ACHN (cell line): ENCODE measurements at regions not wholly inside any gene's neighbourhood (a gene's known extent, or its start where the extent isn't known, plus 50 kb on each side); places are given as distances from the start of the nearest gene placed in this dataset.

Source experiments
- DNase-seq: peaks from one replicate; pipeline ENCODE4 v3.0.0-alpha.2; 2015
- in situ Hi-C: cut with HindIII; loops from 2 replicates; pipeline ENCODE4 v1.10.0; 2017; ENCODE audit warnings: low sequenced_read_pairs, low pct_ligation_motif_present, low pct_unique_long_range_greater_than_20kb

DNA sequence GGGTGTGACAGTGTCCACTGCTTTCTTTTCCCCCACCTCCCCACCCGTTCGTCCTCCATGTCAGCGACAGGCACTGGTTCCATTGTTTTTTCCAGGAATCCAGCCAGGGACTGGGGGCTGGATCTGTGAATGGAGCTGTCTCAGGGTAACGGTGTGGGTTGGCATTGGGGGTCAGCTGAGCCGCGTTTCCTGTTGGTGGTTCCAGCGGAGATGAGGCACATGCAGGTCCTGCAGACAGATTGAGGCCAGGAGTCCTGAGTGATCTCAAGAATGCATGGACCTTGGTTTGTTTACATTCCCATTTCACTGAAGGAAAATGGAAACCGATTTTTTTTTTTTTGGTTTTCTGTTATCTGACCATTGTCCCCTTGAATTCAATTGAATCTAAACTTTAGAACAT, 303.9 kb downstream of the FGF9 start:
- no peak for DNase-seq
- in situ Hi-C loops: no loop called here

DNA sequence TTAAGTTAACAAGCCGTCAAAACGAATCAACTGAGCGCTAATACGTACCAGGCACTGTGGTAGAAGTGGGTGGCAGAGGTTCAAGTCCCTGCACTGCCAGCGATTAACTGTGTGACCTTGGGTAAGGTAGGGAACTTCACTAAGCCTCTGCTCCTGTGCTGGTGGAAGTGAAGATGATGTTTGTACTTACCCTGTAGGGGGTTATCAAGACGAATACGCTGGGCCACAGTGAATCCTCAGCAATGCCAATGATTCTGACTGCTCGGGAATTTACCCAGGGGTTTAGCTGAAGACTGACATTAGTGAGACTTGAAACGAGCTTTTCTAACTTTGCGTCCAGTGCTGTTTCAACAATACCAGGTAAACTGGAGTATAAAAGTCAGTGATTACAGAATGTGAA, 305.3 kb downstream of the FGF9 start:
- in situ Hi-C loops: no loop called here
- DNase-seq: no peak

DNA sequence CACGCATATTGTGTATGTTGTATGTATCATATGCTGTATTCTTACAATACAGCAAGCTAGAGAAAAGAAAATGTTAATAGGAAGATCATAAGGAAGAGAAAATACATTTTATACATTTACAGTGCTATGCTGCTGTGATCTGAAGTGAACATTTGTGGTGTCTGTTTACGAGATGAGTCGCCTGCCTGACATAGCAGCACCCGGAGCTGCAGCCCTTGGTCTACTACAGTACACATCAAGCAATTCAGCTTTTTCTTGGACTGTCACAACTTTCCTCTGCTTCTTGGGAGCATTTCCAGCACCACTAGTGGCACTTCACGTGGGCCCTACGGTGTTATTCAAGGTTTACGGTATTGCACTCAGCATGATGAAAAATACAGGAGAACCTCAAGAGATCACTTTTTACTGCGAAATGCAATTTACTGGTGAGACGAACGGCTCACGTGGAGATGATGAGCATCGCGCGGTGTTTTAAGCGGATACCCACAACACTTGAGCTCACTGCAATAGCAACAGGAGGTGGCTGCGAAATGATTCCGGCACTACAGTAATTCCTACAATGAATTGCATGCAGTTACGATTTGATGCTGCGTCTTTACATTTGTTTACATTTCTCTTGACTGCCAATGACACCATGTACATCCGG, 308.4 kb downstream of the FGF9 start:
- DNase-seq: no peak
- in situ Hi-C loops: no loop called here

DNA sequence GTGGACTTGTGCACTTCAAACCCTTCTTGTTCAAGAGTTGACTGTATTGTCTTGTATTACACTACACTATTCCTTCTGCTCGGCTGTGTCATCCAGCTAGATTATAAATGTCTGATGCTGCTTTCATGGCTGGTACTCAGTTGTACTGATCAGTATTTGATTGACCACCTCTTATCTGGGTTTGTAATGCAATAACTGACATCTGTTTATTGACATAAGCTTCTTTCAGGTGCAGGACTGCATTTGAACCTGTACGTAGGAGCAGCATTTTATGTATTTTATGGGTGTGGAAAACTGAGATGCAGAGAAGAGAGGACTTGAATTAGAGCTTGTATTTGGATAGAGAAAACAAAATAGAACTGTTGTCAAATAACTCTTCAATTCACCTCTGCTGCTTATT, 309.2 kb downstream of the FGF9 start:
- no peak for DNase-seq
- in situ Hi-C loops: no loop called here

DNA sequence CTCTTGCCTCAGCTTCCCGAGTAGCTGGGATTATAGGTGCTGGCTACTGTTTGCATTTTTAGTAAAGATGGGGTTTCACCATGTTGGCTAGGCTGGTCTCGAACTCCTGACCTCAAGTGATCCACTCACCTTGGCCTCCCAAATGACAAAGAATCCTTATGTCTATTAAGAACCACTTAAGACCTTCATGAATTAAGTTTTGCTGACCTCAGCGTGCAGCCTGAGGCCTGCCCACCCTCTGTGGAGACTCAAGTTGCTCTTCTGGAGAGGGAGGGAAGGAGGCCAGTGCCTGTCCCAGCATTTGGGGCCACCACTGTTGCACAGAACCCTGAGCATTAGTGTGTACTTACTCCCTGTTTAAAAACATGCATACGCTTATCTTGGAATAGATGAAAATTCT, 313.3 kb downstream of the FGF9 start:
- no peak for DNase-seq
- in situ Hi-C loops: no loop called here

DNA sequence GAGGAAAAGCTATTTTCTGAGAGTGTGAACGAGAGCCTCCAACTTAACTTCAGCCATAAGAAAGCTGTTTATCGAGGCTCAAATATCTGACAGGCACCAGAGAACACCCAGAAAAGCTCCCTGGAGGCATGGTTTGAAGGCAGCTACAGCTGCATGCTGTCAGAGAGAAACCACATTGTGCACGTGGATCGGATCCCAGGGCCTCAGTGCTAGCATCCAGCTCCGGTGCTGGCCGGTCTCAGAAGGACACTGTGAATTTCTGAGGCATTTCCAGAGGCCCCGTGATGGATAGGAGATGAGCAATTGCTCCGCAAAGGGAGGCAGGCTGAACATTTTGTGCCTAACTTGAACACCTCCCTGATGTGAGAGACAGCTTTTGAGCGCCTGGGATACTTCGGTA, 315.7 kb downstream of the FGF9 start:
- in situ Hi-C loops: no loop called here
- DNase-seq: no peak

DNA sequence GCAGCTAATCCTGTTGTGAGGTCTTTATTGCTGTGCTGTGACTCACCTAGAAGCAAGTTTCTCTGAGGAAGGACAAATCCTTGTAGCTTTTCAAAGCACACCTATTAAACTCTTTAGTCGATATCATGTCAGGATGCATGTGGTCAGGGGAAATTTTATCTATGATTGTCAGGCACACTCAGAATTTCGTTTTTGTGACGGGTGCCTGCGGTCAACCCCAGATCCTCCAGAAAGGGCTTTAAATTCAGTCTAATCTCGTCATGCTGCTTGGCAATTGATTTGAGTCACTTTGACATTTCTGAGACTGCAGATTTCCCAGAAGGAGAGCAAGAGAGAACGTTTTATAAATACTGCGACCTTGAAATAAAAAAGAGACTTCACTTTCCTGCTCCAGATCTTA, 316.9 kb downstream of the FGF9 start:
- in situ Hi-C loops: no loop called here
- no peak for DNase-seq

DNA sequence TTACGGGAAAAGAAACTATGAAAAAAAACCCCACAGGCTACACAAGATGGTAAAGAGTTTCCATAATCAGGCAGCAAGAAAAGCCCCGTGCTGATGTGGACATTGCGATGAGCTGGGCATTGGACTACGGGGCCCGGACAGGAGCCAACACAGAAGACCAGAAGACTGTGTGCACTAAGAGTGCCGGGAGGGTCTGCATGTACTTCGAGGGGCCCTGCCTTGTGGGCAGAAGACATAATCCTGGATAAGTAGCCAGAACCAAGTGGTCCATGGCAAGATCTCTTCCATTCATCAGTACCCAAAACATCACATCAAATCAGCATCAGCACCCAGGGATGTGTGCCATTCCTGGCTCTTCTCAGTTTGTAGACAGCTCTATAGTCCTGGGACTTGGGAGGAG, 317.8 kb downstream of the FGF9 start:
- DNase-seq: no peak
- in situ Hi-C loops: no loop called here

DNA sequence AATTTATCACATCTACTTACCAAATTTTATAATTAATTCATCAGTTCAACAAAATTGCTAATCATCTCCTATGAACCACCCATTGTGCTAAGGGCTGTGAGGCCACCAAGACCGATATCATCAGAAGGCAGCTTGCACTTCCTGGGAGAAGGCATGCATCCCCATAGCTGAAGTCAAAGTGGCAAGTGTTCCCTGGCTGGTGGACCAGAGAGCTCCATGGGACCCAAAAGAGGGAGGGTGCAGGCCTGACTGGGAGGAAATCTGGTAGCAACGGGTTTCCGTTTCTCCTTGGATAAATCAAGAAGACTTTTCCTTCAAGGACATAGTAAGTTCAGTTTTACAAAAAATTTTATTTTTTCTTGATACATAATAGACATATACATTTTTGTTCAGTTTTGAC, 325.2 kb downstream of the FGF9 start:
- no peak for DNase-seq
- in situ Hi-C loops: no loop called here

DNA sequence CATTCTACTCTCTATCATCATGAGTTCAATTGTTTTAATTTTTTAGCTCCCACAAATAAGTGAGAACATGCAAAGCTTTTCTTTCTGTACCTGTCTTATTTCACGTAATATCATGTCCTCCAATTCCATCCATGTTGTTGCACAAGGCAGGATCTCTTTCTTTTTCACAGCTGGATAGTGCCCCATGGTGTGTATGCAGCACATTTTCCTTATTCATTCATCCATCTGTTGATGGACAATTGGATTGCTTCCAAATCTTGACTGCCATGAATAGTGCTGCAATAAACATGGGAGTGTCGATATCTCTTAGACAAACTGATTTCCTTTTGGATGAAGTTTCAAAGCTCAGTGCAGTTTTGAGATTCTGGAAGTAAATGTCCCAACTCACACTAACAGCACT, 326.9 kb downstream of the FGF9 start:
- in situ Hi-C loops: no loop called here
- no peak for DNase-seq

DNA sequence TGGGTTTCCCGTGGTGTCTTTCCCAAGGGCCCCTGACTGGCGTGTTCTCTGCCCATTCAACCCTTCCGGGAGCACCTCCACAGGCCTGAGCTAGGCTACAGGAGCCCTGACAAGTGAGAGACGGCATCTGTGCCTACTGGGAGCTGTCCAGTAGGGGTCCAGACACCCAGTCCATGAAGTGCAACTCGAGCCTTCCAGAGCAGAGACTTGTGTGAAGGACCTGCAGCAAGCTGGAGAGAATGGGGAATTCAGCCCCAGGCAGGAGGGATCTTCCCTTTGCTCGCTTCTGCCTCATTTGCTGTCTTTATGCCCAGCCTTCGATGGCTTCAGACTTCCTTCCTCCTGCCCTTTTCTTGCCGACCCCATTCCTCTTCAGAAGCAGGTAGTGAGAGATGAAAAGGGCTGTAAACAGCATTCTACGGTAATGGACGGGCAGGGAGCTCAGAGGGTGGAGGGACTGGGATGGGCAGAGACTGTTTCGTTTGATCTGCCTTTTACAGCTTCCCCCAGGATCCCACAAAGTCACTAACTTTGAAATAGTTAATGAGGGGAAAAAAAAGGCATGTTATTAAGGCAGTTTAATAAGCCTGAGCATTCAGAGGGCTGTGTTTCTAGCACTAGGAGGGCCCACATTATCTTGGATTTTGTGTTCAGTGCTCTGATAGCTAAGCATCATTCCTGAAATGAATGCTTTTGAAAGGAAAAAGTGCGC, 327.6 kb downstream of the FGF9 start:
- DNase-seq: no peak
- in situ Hi-C loops: no loop called here

DNA sequence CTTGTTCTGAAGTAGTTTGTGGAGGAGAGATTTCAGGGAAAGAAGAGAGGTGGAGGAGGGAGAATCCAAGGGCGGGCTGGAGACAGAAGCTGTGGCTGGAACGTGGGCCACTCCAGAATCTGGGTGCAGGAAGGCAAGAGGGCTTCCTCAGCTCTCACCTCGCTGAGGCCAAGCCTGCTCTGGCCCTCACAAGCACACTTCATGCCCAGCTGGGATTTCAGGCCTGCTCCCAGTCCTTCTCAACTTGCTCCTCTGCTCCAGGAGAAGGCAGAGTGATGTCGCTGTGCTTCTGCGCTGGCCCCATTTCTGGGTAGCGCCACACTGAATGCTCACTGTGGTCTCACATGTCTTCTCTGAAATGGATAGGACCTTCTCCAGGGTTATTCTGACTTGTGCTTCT, 328.8 kb downstream of the FGF9 start:
- DNase-seq: no peak
- in situ Hi-C loops: no loop called here

DNA sequence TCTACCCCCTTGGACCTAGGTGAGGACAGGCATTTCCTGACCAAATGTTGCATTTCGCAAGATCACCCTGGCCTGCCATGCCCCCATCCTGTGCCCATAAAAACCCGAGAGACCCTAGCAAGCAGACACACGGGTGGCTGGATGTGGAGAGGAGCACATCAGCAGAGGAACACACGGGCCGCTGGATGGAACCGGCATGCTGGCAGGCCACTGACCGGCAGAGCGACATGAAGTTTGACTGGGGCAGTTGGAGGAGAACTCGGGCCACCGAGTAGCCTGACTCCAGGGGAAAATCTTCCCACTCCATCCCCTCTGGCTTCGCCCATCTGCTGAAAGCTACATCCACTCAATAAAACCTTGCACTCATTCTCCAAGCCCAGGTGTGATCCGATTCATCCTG, 329.3 kb downstream of the FGF9 start:
- DNase-seq: no peak

DNA sequence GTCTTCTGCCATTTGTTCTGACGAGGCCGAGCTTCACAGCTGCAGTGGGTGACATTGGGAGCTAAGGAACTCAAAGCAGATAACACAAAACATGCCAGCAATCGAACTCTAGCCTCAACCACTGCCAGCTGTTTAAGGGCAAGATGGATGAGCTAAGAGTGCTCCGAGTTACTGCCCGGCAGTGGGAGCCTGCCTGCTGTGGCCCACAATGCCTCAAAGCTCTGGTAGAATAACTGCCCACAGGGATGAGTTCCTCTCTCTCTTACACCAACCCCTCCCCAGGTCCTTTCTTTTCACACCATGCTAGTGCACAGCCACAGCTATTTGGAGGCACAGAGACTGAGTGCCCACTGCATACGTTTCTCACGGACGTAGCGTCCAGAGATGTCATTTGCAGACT, 330.5 kb downstream of the FGF9 start:
- in situ Hi-C loops: no loop called here
- no peak for DNase-seq

More for the DNA sequence above, 329.3 kb downstream of the FGF9 start:
- in situ Hi-C loops: no loop called here

DNA sequence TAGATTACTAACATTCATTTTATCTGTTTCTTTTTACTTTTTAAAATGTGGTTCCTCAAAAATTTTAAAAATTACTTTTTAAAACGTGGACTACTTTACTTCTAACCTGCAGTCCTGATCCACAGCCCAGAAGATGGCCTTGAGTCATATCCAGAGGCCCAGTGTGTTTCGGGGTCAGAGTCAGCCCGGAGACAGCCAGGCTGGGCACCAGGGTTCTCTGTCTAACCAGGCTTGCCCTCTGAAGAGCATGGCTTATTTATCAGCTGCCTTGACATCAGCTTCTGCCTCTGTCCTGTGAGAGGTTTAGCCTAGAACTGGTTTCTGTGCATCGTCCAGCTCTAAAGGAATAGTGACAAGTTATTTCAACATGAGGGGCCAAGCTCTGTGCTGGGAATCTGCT, 332.0 kb downstream of the FGF9 start:
- DNase-seq: no peak
- in situ Hi-C loops: no loop called here

DNA sequence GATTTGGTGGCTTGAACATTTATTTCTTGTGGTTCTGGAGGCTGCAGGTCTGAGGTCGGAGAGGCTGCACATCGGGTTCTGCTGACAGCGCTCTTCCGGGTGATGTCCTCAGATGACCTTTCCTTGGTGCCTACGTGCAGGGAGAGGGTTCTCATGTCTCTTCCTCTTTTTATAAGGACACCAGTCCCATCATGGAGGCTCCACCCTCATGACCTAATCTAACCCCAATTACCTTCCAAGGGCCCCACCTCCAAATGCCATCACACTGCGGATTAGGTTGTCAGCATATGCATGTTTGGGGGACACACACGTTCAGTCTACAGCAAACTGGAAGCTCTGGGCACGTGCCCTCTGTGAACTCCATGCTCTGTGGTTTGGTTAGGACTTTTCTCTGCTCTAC, 338.6 kb downstream of the FGF9 start:
- in situ Hi-C loops: no loop called here
- no peak for DNase-seq

DNA sequence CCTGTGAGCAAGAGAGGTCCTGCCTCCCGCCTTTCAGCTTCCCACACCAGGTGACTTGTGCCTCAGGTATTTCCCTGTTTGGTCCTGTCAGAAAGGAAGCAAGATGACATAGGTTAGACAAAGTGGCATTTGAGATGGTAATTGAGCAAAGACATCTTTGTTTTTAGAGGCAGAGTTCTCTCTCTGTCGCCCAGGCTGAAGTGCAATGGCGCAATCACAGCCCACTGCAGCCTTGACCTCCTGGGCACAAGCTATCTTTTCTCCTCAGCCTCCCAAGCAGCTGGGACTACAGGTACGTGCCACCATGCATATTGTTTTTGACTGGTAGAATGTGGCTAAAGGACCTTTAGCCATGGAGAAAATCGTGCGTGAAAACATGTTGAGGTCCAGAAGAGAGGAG, 339.1 kb downstream of the FGF9 start:
- no peak for DNase-seq
- in situ Hi-C loops: no loop called here

DNA sequence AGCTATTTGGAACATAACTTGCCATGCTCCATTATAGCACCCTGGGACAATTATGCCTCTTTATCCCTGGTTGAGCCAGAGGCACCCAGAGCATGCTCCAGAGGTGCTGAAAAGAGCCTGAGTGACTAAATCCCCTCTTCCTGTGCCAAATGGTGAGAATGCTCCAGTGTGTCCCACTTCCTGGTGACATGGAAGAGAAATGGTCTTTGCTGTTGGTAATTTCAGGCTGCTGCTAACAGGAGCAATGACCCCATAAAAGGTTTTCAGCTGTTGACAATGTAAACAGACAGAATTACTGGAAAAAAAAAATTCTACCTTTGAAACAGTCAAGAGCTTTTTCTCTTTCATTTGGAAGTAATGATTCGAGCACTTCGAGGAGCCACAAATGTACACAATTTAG, 341.8 kb downstream of the FGF9 start:
- in situ Hi-C loops: no loop called here
- DNase-seq: no peak

DNA sequence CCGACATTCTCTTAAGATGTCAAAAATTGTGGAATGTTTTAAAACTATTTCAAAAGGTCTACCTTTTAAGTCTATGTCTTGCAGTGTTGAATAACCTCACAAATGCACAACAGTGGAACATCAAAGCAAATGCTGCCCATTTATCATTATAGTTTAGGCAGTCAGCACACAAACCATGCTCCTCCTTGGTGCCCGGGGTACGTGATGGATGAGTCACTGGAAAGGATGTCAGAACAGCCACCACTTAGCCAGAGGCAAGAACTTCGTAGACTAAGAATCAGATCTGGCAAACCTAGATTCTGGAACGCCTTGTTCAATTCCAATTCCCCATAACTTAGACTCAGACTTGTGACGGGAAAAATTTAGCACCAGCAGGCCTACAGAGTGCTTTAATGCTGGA, 343.6 kb downstream of the FGF9 start:
- in situ Hi-C loops: no loop called here
- no peak for DNase-seq

DNA sequence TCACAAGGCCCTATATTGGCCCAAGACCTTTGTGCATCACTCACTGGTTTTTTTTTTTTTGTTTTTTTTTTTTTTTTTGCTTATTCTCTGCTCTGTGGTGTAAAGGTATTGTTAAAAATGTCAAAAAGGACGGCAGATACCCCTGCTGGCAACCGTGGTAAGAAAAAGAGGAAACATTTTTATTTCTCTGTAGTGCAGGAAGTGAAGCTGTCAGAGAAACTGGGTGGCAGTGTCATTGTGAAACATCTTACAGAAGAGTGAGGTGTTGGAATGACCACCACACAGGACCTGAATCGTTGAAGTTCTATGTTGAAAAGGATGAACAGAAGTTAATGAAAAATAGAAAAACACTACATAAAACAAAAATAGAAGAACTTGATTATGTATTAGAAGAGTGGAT, 346.4 kb downstream of the FGF9 start:
- in situ Hi-C loops: no loop called here
- DNase-seq: no peak
